Stimulated activated CD8-positive, alpha-beta memory T cell treated with anti-CD3 and anti-CD28 coated beads, Interleukin-7, amount 100 ng/mL, for 24 hours (primary cell): ENCODE measurements at regions not wholly inside any gene's neighbourhood (a gene's known extent, or its start where the extent isn't known, plus 50 kb on each side); places are given as distances from the start of the nearest gene placed in this dataset.

Experiments
- DNase-seq: peaks from one replicate; pipeline ENCODE4 v3.0.0-alpha.2; 2020; ENCODE audit warnings: low read depth

- DNase-seq = no peak
Observed at GRCh38 chr18:22114526-22115321, 54.7 kb upstream of the GATA6 start.

GRCh38 chr18:22115573-22115972 is 53.8 kb upstream of the GATA6 start:
- DNase-seq = no peak
